IPS-15b (cell line): ENCODE measurements at regions not wholly inside any gene's neighbourhood (a gene's known extent, or its start where the extent isn't known, plus 50 kb on each side); places are given as distances from the start of the nearest gene placed in this dataset.
"Not testable (repeated sequence)": the region's sequence is repeated elsewhere in the genome, so short reads cannot be mapped to it uniquely, and the experiment has no call there.

ENCODE experiments used
- H3K27me3 ChIP-seq: one replicate; pipeline ENCODE4 v1.6.1; 2013; ENCODE audit warnings: low read length; ENCODE audit not compliant: control insufficient read depth, insufficient read depth
- H3K36me3 ChIP-seq: one replicate; pipeline ENCODE4 v1.6.1; 2013; ENCODE audit warnings: low read length; ENCODE audit not compliant: control insufficient read depth, insufficient read depth
- H3K4me1 ChIP-seq: one replicate; pipeline ENCODE4 v1.6.1; 2013; ENCODE audit warnings: mild to moderate bottlenecking, low read length; ENCODE audit not compliant: control insufficient read depth, insufficient read depth
- H3K4me3 ChIP-seq: one replicate; pipeline ENCODE4 v1.5.1; 2013; ENCODE audit warnings: low read depth, low read length
- H3K9ac ChIP-seq: one replicate; pipeline ENCODE4 v1.6.1; 2013; ENCODE audit warnings: low read depth, mild to moderate bottlenecking, low read length
- H3K9me3 ChIP-seq: one replicate; pipeline ENCODE4 v1.6.1; 2013; ENCODE audit warnings: mild to moderate bottlenecking, low read length; ENCODE audit not compliant: control insufficient read depth, insufficient read depth

- Histone ChIP-seq H3K9me3 (no peaks in the 10 kb centered on the region), H3K27me3 (peaks cover 5% of the 10 kb centered on the region), H3K36me3 (no peaks in the 10 kb centered on the region), H3K4me3 (peak overlapping the region; percentile 30), H3K4me1 (peaks cover 21% of the 10 kb centered on the region), H3K9ac (no peak overlapping the region)
Measured at GRCh38 chr12:112617153-112617505, 174.4 kb upstream of the RPH3A start.

GRCh38 chr12:112627851-112628250 lies 163.7 kb upstream of the RPH3A start:
- no peak overlapping the region for H3K4me3 ChIP-seq
- no peaks in the 10 kb centered on the region for H3K27me3 ChIP-seq
- H3K9ac ChIP-seq, result no peak overlapping the region
- no peaks in the 10 kb centered on the region for H3K4me1 ChIP-seq
- H3K36me3 ChIP-seq, result no peaks in the 10 kb centered on the region
- no peaks in the 10 kb centered on the region for H3K9me3 ChIP-seq

- not testable (repeated sequence) for H3K4me3 ChIP-seq, H3K9ac ChIP-seq, H3K4me1 ChIP-seq, H3K9me3 ChIP-seq, H3K36me3 ChIP-seq, H3K27me3 ChIP-seq
Measured at GRCh38 chr12:112631974-112632373, 159.6 kb upstream of the RPH3A start.

GRCh38 chr12:112635036-112635435 lies 156.5 kb upstream of the RPH3A start:
- Histone ChIP-seq H3K4me1 (no peaks in the 10 kb centered on the region), H3K4me3 (no peak overlapping the region)

GRCh38 chr12:112638420-112638819 lies 153.1 kb upstream of the RPH3A start:
- Histone ChIP-seq H3K36me3 (no peaks in the 10 kb centered on the region), H3K4me3 (no peak overlapping the region), H3K4me1 (peaks cover 4% of the 10 kb centered on the region), H3K9ac (no peak overlapping the region), H3K27me3 (no peaks in the 10 kb centered on the region), H3K9me3 (no peaks in the 10 kb centered on the region)

More at GRCh38 chr12:112635036-112635435, 156.5 kb upstream of the RPH3A start:
- Histone ChIP-seq H3K27me3 (no peaks in the 10 kb centered on the region), H3K9ac (no peak overlapping the region), H3K9me3 (no peaks in the 10 kb centered on the region), H3K36me3 (no peaks in the 10 kb centered on the region)

GRCh38 chr12:112645586-112645985 lies 146.0 kb upstream of the RPH3A start:
- H3K9me3 ChIP-seq, result no peaks in the 10 kb centered on the region
- no peaks in the 10 kb centered on the region for H3K27me3 ChIP-seq
- H3K9ac ChIP-seq, result no peak overlapping the region
- peaks cover 4% of the 10 kb centered on the region for H3K4me1 ChIP-seq
- no peak overlapping the region for H3K4me3 ChIP-seq
- no peaks in the 10 kb centered on the region for H3K36me3 ChIP-seq

- Histone ChIP-seq H3K9me3 (no peaks in the 10 kb centered on the region), H3K27me3 (no peaks in the 10 kb centered on the region), H3K4me3 (no peak overlapping the region), H3K36me3 (no peaks in the 10 kb centered on the region), H3K4me1 (no peaks in the 10 kb centered on the region), H3K9ac (no peak overlapping the region)
Measured at GRCh38 chr12:112656141-112656540, 135.4 kb upstream of the RPH3A start.

GRCh38 chr12:112664569-112664968 lies 127.0 kb upstream of the RPH3A start:
- Histone ChIP-seq H3K9ac (no peak overlapping the region), H3K27me3 (peaks cover 10% of the 10 kb centered on the region), H3K9me3 (no peaks in the 10 kb centered on the region), H3K4me1 (no peaks in the 10 kb centered on the region), H3K36me3 (no peaks in the 10 kb centered on the region), H3K4me3 (no peak overlapping the region)

GRCh38 chr12:112665958-112666357 lies 125.6 kb upstream of the RPH3A start:
- Histone ChIP-seq H3K4me1 (no peaks in the 10 kb centered on the region), H3K9ac (no peak overlapping the region), H3K36me3 (no peaks in the 10 kb centered on the region), H3K27me3 (peaks cover 10% of the 10 kb centered on the region), H3K4me3 (no peak overlapping the region), H3K9me3 (no peaks in the 10 kb centered on the region)

- Histone ChIP-seq H3K9me3 (no peaks in the 10 kb centered on the region), H3K4me3 (no peak overlapping the region), H3K27me3 (peaks cover 2% of the 10 kb centered on the region), H3K9ac (no peak overlapping the region), H3K36me3 (no peaks in the 10 kb centered on the region), H3K4me1 (peaks cover under 1% of the 10 kb centered on the region)
Measured at GRCh38 chr12:112671564-112671963, 120.0 kb upstream of the RPH3A start.

GRCh38 chr12:112674539-112674938 lies 117.0 kb upstream of the RPH3A start:
- H3K9me3 ChIP-seq, result no peaks in the 10 kb centered on the region
- no peak overlapping the region for H3K4me3 ChIP-seq
- no peaks in the 10 kb centered on the region for H3K36me3 ChIP-seq
- H3K9ac ChIP-seq, result no peak overlapping the region
- H3K4me1 ChIP-seq, result peaks cover 3% of the 10 kb centered on the region
- H3K27me3 ChIP-seq, result peaks cover 2% of the 10 kb centered on the region

GRCh38 chr12:112676507-112676906 lies 115.0 kb upstream of the RPH3A start:
- H3K9ac ChIP-seq, result no peak overlapping the region
- no peak overlapping the region for H3K4me3 ChIP-seq
- H3K9me3 ChIP-seq, result no peaks in the 10 kb centered on the region
- H3K4me1 ChIP-seq, result peaks cover 3% of the 10 kb centered on the region
- peaks cover 2% of the 10 kb centered on the region for H3K27me3 ChIP-seq
- no peaks in the 10 kb centered on the region for H3K36me3 ChIP-seq
